RWPE1 (cell line): ENCODE measurements at regions not wholly inside any gene's neighbourhood (a gene's known extent, or its start where the extent isn't known, plus 50 kb on each side); places are given as distances from the start of the nearest gene placed in this dataset.
"Not testable (repeated sequence)": the region's sequence is repeated elsewhere in the genome, so short reads cannot be mapped to it uniquely, and the experiment has no call there.

Experiments used
- CTCF ChIA-PET: fragments of 350-600 bp; sonication (Branson Sonifier 250); formaldehyde crosslinking; extraction: SDS; loops from one replicate; lab custom pipeline; 2021; lab: Yijun Ruan, JAX
- POLR2A ChIA-PET: fragments of 400-600 bp; formaldehyde crosslinking; extraction: SDS; loops from one replicate; lab custom pipeline; 2020; ENCODE audit warnings: antibody characterized with exemption; ENCODE audit not compliant: low non-redundant PET; lab: Yijun Ruan, JAX
- DNase-seq: peaks from one replicate; pipeline ENCODE4 v3.0.0; 2012; ENCODE audit warnings: low spot score
- H3K27ac ChIP-seq: fragments of 450-650 bp; 2 replicates; pipeline ENCODE4 v1.5.1; 2017
- CTCF ChIP-seq: fragments of 450-650 bp; conservative IDR thresholded peaks from 2 replicates; pipeline ENCODE4 v1.5.1; 2017; ENCODE audit warnings: low read depth, mild to moderate bottlenecking

- no peak for TF ChIP-seq CTCF
- no peak overlapping the region for H3K27ac ChIP-seq
- no peak for DNase-seq
- CTCF ChIA-PET = no interaction called here
- POLR2A ChIA-PET = no interaction called here
Measured at GRCh38 chr1:213535679-213536078, 452.1 kb upstream of the PROX1 start.

- no peak for DNase-seq
- no peak for TF ChIP-seq CTCF
- CTCF ChIA-PET = interaction anchor here (0.7 kb wide), 1 partner anchor 202 kb away, joined by 3 read pairs; no protein-coding TSS in a partner anchor
- POLR2A ChIA-PET = no interaction called here
- no peak overlapping the region for H3K27ac ChIP-seq
Measured at GRCh38 chr1:213538251-213538650, 449.5 kb upstream of the PROX1 start.

- H3K27ac ChIP-seq = no peak overlapping the region
- CTCF ChIA-PET = no interaction called here
- TF ChIP-seq CTCF = no peak
Measured at GRCh38 chr1:213539464-213539863, 448.3 kb upstream of the PROX1 start.

GRCh38 chr1:213541641-213542040, 446.1 kb upstream of the PROX1 start:
- no peak overlapping the region for H3K27ac ChIP-seq
- ChIA-PET CTCF (no interaction called here), POLR2A (no interaction called here)
- DNase-seq = no peak
- no peak for TF ChIP-seq CTCF

More at GRCh38 chr1:213539464-213539863, 448.3 kb upstream of the PROX1 start:
- POLR2A ChIA-PET = no interaction called here
- no peak for DNase-seq

GRCh38 chr1:213545181-213545580, 442.6 kb upstream of the PROX1 start:
- CTCF ChIA-PET, POLR2A ChIA-PET, H3K27ac ChIP-seq, DNase-seq: not testable (repeated sequence)

GRCh38 chr1:213549982-213550381, 437.8 kb upstream of the PROX1 start:
- DNase-seq = no peak
- no peak overlapping the region for H3K27ac ChIP-seq
- ChIA-PET CTCF (no interaction called here), POLR2A (no interaction called here)
- TF ChIP-seq CTCF = no peak

GRCh38 chr1:213550804-213551203, 437.0 kb upstream of the PROX1 start:
- ChIA-PET POLR2A (no interaction called here), CTCF (no interaction called here)
- no peak overlapping the region for H3K27ac ChIP-seq
- no peak for TF ChIP-seq CTCF
- no peak for DNase-seq
